GM12878 (cell line): ENCODE measurements at regions not wholly inside any gene's neighbourhood (a gene's known extent, or its start where the extent isn't known, plus 50 kb on each side); places are given as distances from the start of the nearest gene placed in this dataset.

Experiments
- ATAC-seq: fragments of 200-7000 bp; cut with Tn5 transposase; 3 replicates; pipeline ENCODE4 v1.9.1; 2020; ENCODE audit warnings: mild to moderate bottlenecking, moderate library complexity
- BruUV-seq: library from RNA; stranded (reverse); fragments of 400-500 nt; replicated peaks from 2 replicates; lab custom pipeline; 2021; lab: Mats Ljungman, UMichigan
- CTCF ChIA-PET: fragments of 300-600 bp; sonication (Branson Sonifier 250); formaldehyde crosslinking; extraction: SDS; loops from one replicate; lab custom pipeline; 2021; ENCODE audit warnings: inconsistent platforms; lab: Yijun Ruan, JAX
- POLR2A ChIA-PET: fragments of 350-600 bp; formaldehyde crosslinking; extraction: SDS; loops from one replicate; lab custom pipeline; 2021; ENCODE audit warnings: inconsistent platforms; lab: Charles Lee
- RAD21 ChIA-PET: fragments of 300-600 bp; sonication (Branson Sonifier 250); formaldehyde crosslinking; loops from one replicate; lab custom pipeline; 2023; ENCODE audit warnings: antibody characterized with exemption; ENCODE audit not compliant: unreplicated experiment; lab: Charles Lee
- SMC1A ChIA-PET: fragments of 300-600 bp; sonication (Branson Sonifier 250); formaldehyde crosslinking; loops from one replicate; lab custom pipeline; 2023; ENCODE audit not compliant: unreplicated experiment, uncharacterized antibody; lab: Charles Lee
- DNase-seq: peaks from one replicate; pipeline ENCODE4 v3.0.0-alpha.2; 2011; ENCODE audit warnings: low read depth, low spot score
- FAIRE-seq: peaks from 3 replicates; lab custom pipeline; 2011; peaks lifted over from hg19 to GRCh38; lab: Jason Lieb, UNC
- H2AFZ ChIP-seq: 2 replicates; pipeline ENCODE4 v1.6.0; 2011; ENCODE audit warnings: low read depth, low read length, control low read depth; ENCODE audit not compliant: control insufficient read depth
- H3K27ac ChIP-seq: 2 replicates; pipeline ENCODE4 v1.5.1; 2011; ENCODE audit warnings: control low read depth; ENCODE audit not compliant: control insufficient read depth, insufficient read depth
- H3K27me3 ChIP-seq, 2 experiments: replicated peaks in 1 of 2; 2 replicates each; pipeline versions ENCODE4 v1.6.0 to v1.6.1; 2011; ENCODE audit warnings: low read length in 1 of 2; ENCODE audit not compliant: control insufficient read depth in 2 of 2, insufficient read depth in 2 of 2
- H3K36me3 ChIP-seq, 2 experiments: 2 replicates each; pipeline ENCODE4 v1.5.1; 2011; ENCODE audit warnings: low read length in 1 of 2; ENCODE audit not compliant: control insufficient read depth in 2 of 2, insufficient read depth in 2 of 2
- H3K4me1 ChIP-seq: 2 replicates; pipeline ENCODE4 v1.6.1; 2011; ENCODE audit warnings: mild to moderate bottlenecking, low read length, moderate library complexity, mixed read lengths; ENCODE audit not compliant: control insufficient read depth, insufficient read depth
- H3K4me2 ChIP-seq: 2 replicates; pipeline ENCODE4 v1.6.0; 2011; ENCODE audit warnings: control low read depth; ENCODE audit not compliant: control insufficient read depth, insufficient read depth
- H3K4me3 ChIP-seq: fragments of 200-600 bp; sonication (generic); 2 replicates; pipeline ENCODE4 v1.5.1; 2016
- H3K79me2 ChIP-seq: 2 replicates; pipeline ENCODE4 v1.6.0; 2011; ENCODE audit warnings: low read length; ENCODE audit not compliant: control insufficient read depth, insufficient read depth
- H3K9ac ChIP-seq: 2 replicates; pipeline ENCODE4 v1.8.0; 2011; ENCODE audit warnings: low read length, control low read depth, mixed read lengths; ENCODE audit not compliant: control insufficient read depth, insufficient read depth
- H3K9me3 ChIP-seq: replicated peaks from 3 replicates; pipeline ENCODE4 v1.5.1; 2011; ENCODE audit warnings: mild to moderate bottlenecking, low read length; ENCODE audit not compliant: control insufficient read depth, insufficient read depth
- H4K20me1 ChIP-seq: 2 replicates; pipeline ENCODE4 v1.6.0; 2011; ENCODE audit not compliant: control insufficient read depth, insufficient read depth
- ATF3 ChIP-seq: IDR thresholded peaks from 2 replicates; pipeline ENCODE4 v1.6.1; 2011; ENCODE audit warnings: low read depth, mild to moderate bottlenecking, low read length, moderate library complexity, borderline replicate concordance; ENCODE audit errors: extremely low read depth
- DPF2 ChIP-seq: fragments of 450-650 bp; IDR thresholded peaks from 2 replicates; pipeline ENCODE4 v1.6.1; 2017; ENCODE audit warnings: mild to moderate bottlenecking
- EED ChIP-seq: sonication (generic); IDR thresholded peaks from 2 replicates; pipeline ENCODE4 v1.6.1; 2016; ENCODE audit warnings: antibody characterized with exemption, low read depth
- HCFC1 ChIP-seq: fragments of 150-350 bp; IDR thresholded peaks from 2 replicates; pipeline ENCODE4 v1.6.1; 2014; ENCODE audit warnings: low read length
- JUNB ChIP-seq: IDR thresholded peaks from 2 replicates; pipeline ENCODE4 v1.6.1; 2016; ENCODE audit warnings: antibody characterized with exemption, mild to moderate bottlenecking
- LARP7 ChIP-seq: fragments of 450-650 bp; IDR thresholded peaks from 2 replicates; pipeline ENCODE4 v1.6.1; 2017; ENCODE audit warnings: mild to moderate bottlenecking
- MEF2B ChIP-seq: fragments of 450-650 bp; IDR thresholded peaks from 2 replicates; pipeline ENCODE4 v1.6.1; 2018; ENCODE audit warnings: mild to moderate bottlenecking, moderate library complexity; ENCODE audit not compliant: partially characterized antibody, poor library complexity, severe bottlenecking
- NR2F1 ChIP-seq: fragments of 450-650 bp; conservative IDR thresholded peaks from 2 replicates; pipeline ENCODE4 v1.6.1; 2017; ENCODE audit warnings: mild to moderate bottlenecking
- NRF1 ChIP-seq: conservative IDR thresholded peaks from 2 replicates; pipeline ENCODE4 v1.6.1; 2011; ENCODE audit warnings: mild to moderate bottlenecking, low read depth, low read length, improper control_type of control experiment
- RFX5 ChIP-seq: IDR thresholded peaks from 2 replicates; pipeline ENCODE4 v1.6.1; 2011; ENCODE audit warnings: low read depth, low read length, improper control_type of control experiment
- SRF ChIP-seq, 2 experiments: IDR thresholded peaks; 2 replicates each; pipeline ENCODE4 v1.6.1; 2011; ENCODE audit warnings: low read depth in 2 of 2, low read length in 2 of 2, mild to moderate bottlenecking in 1 of 2, moderate library complexity in 1 of 2
- TARDBP ChIP-seq: IDR thresholded peaks from 2 replicates; pipeline ENCODE4 v1.6.1; 2016; ENCODE audit warnings: borderline replicate concordance
- TBL1XR1 ChIP-seq: IDR thresholded peaks from 2 replicates; pipeline ENCODE4 v1.6.1; 2012; ENCODE audit warnings: low read depth, low read length, improper control_type of control experiment
- ZBED1 ChIP-seq: IDR thresholded peaks from 2 replicates; pipeline ENCODE4 v1.6.1; 2016; ENCODE audit warnings: borderline replicate concordance
- ZBTB40 ChIP-seq: fragments of 450-650 bp; IDR thresholded peaks from 2 replicates; pipeline ENCODE4 v1.6.1; 2016; ENCODE audit warnings: mild to moderate bottlenecking, moderate library complexity, borderline replicate concordance
- ZNF207 ChIP-seq: fragments of 450-650 bp; IDR thresholded peaks from 2 replicates; pipeline ENCODE4 v1.6.1; 2014; ENCODE audit warnings: antibody characterized with exemption, mild to moderate bottlenecking, borderline replicate concordance
- ZNF217 ChIP-seq: fragments of 450-650 bp; IDR thresholded peaks from 2 replicates; pipeline ENCODE4 v1.6.1; 2017; ENCODE audit warnings: antibody characterized with exemption, mild to moderate bottlenecking
- WGBS: methylation state at CpG from one replicate; pipeline ENCODE4 v1.1.6; 2016; ENCODE audit warnings: low lambda C conversion rate; ENCODE audit not compliant: insufficient replicate concordance, insufficient coverage; ENCODE audit errors: missing lambda C conversion rate; 5-methylcytosine and 5-hydroxymethylcytosine counted together
- in situ Hi-C: fragments of 300-500 bp; cut with MboI; formaldehyde crosslinking; loops from 9 replicates; pipeline ENCODE4 v1.14.3; 2018; ENCODE audit warnings: mixed read lengths
- intact Hi-C: fragments of 100-400 bp; cut with micrococcal nuclease; formaldehyde crosslinking; loops from one replicate; pipeline ENCODE4 v1.14.2; 2022; ENCODE audit not compliant: unreplicated experiment
- TF ChIP-seq, protein P1 (sequence below): IDR thresholded peaks from 2 replicates; pipeline ENCODE4 v1.6.1; 2012; ENCODE audit warnings: low read depth, low read length, improper control_type of control experiment
- TF ChIP-seq, protein P2 (sequence below): IDR thresholded peaks from 2 replicates; pipeline ENCODE4 v1.6.1; 2011; ENCODE audit warnings: low read depth, low read length, improper control_type of control experiment, borderline replicate concordance

- ATAC-seq (peak; percentile 93), FAIRE-seq (peak; percentile 66), DNase-seq (peak; percentile 64)
- no TSS peak for BruUV-seq
- Histone ChIP-seq H3K36me3 (no peaks in the 10 kb centered on the region), H3K4me3 (no peak overlapping the region), H2AFZ (no peak overlapping the region), H3K27ac (peak overlapping the region; percentile 34; the same call in 1 of the 2 replicates), H3K4me1 (peaks cover 5% of the 10 kb centered on the region; the same call in 1 of the 2 replicates), H3K79me2 (no peaks in the 10 kb centered on the region), H3K4me2 (no peak overlapping the region; the same call in 1 of the 2 replicates), H3K9me3 (peaks cover 3% of the 10 kb centered on the region), H3K9ac (no peak overlapping the region), H4K20me1 (no peaks in the 10 kb centered on the region), H3K27me3 (no peaks in the 10 kb centered on the region)
- RAD21 ChIA-PET: interaction anchor here (0.8 to 1.7 kb wide), 6 partner anchors 14 to 84 kb away, joined by 3 to 5 read pairs (median 4); no protein-coding TSS in a partner anchor
- CTCF ChIA-PET: interaction anchor here (0.6 to 2.4 kb wide), 7 partner anchors 10 to 723 kb away, joined by 3 to 11 read pairs (median 3); no protein-coding TSS in a partner anchor
- in situ Hi-C loops: loop anchor here (10.0 to 25.0 kb wide), 2 partner anchors 358 to 1301 kb away; no protein-coding TSS in a partner anchor
- SMC1A ChIA-PET: interaction anchor here (0.6 to 2.1 kb wide), 11 partner anchors 9 to 429 kb away, joined by 3 to 17 read pairs (median 4); no protein-coding TSS in a partner anchor
- WGBS: 0% methylated on average over 3 of the region's 3 CpGs
- intact Hi-C loops: loop anchor here (1.0 to 10.0 kb wide), 5 partner anchors 64 to 518 kb away; no protein-coding TSS in a partner anchor
- POLR2A ChIA-PET: no interaction called here
- TF ChIP-seq, protein P1, sequence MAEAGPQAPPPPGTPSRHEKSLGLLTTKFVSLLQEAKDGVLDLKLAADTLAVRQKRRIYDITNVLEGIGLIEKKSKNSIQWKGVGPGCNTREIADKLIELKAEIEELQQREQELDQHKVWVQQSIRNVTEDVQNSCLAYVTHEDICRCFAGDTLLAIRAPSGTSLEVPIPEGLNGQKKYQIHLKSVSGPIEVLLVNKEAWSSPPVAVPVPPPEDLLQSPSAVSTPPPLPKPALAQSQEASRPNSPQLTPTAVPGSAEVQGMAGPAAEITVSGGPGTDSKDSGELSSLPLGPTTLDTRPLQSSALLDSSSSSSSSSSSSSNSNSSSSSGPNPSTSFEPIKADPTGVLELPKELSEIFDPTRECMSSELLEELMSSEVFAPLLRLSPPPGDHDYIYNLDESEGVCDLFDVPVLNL: no peak
- no peak for TF ChIP-seq RFX5
- TF ChIP-seq NRF1: no peak
- peak; percentile 92 for TF ChIP-seq JUNB
- TF ChIP-seq, protein P2, sequence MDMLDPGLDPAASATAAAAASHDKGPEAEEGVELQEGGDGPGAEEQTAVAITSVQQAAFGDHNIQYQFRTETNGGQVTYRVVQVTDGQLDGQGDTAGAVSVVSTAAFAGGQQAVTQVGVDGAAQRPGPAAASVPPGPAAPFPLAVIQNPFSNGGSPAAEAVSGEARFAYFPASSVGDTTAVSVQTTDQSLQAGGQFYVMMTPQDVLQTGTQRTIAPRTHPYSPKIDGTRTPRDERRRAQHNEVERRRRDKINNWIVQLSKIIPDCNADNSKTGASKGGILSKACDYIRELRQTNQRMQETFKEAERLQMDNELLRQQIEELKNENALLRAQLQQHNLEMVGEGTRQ: no peak
- no peak for TF ChIP-seq ZBTB40
- TF ChIP-seq ZNF217: peak; percentile 79
- TF ChIP-seq TBL1XR1: no peak
- TF ChIP-seq MEF2B: peak; percentile 80
- TF ChIP-seq LARP7: no peak
- TF ChIP-seq EED: peak; percentile 92
- 0 out of 2 replicates have a peak, but pooled peaks have one; percentile 26 for TF ChIP-seq NR2F1
- TF ChIP-seq ATF3: no peak
- TF ChIP-seq DPF2: peak; percentile 97
- TF ChIP-seq SRF (IDR thresholded peaks at IDR 0.05; ENCODE audit: low read depth in 2 of 2, low read length in 2 of 2): no peak
- TF ChIP-seq TARDBP: no peak
- TF ChIP-seq HCFC1: no peak
- TF ChIP-seq ZBED1: 0 out of 2 replicates have a peak, but pooled peaks have one; percentile 14
- no peak for TF ChIP-seq ZNF207
Observed at GRCh38 chr4:170336238-170336775, 246.6 kb upstream of the AADAT start.
